Cardiac fibroblast (primary cell): ENCODE measurements at regions not wholly inside any gene's neighbourhood (a gene's known extent, or its start where the extent isn't known, plus 50 kb on each side); places are given as distances from the start of the nearest gene placed in this dataset.
A peak's percentile ranks its signal among the peaks of the same experiment; 100 is the strongest.
"Not testable (repeated sequence)": the region's sequence is repeated elsewhere in the genome, so short reads cannot be mapped to it uniquely, and the experiment has no call there.

Experiments used
- DNase-seq, 2 donors: peaks; one replicate each; pipeline versions ENCODE4 v3.0.0 to v3.0.0-alpha.2; 2010; ENCODE audit warnings: low read depth in 2 of 2
- H3K4me3 ChIP-seq, 2 donors: replicated peaks in 1 of 2; 1 replicate in 1 of 2; 2 replicates in 1 of 2; pipeline ENCODE4 v1.5.1; 2011; ENCODE audit warnings: low read depth in 2 of 2, low read length in 2 of 2, mild to moderate bottlenecking in 2 of 2, moderate library complexity in 1 of 2
- CTCF ChIP-seq: IDR thresholded peaks from one replicate; pipeline ENCODE4 v1.5.1; 2011; ENCODE audit warnings: low read depth, mild to moderate bottlenecking, low read length, inconsistent platforms

- no peak for TF ChIP-seq CTCF
- H3K4me3 ChIP-seq = no peak overlapping the region
- DNase-seq = peak; percentile 36 to 72
Measured at GRCh38 chr3:194870394-194871110, 184.9 kb downstream of the FAM43A start.

- TF ChIP-seq CTCF = no peak
- H3K4me3 ChIP-seq = no peak overlapping the region
- peak; percentile 86 for DNase-seq
Measured at GRCh38 chr3:194871143-194871863, 185.6 kb downstream of the FAM43A start.

- DNase-seq = peak; percentile 45 to 63
- H3K4me3 ChIP-seq = no peak overlapping the region
Measured at GRCh38 chr3:194871864-194872668, 186.4 kb downstream of the FAM43A start.

GRCh38 chr3:194872669-194872977 is 186.9 kb downstream of the FAM43A start:
- no peak overlapping the region for H3K4me3 ChIP-seq
- no peak for TF ChIP-seq CTCF
- DNase-seq = peak; percentile 35 to 76

More at GRCh38 chr3:194871864-194872668, 186.4 kb downstream of the FAM43A start:
- no peak for TF ChIP-seq CTCF

- not testable (repeated sequence) for H3K4me3 ChIP-seq, DNase-seq
Measured at GRCh38 chr3:194873474-194873873, 187.8 kb downstream of the FAM43A start.

- no peak overlapping the region for H3K4me3 ChIP-seq
- no peak for DNase-seq
Measured at GRCh38 chr3:194874206-194874605, 188.5 kb downstream of the FAM43A start.

More at GRCh38 chr3:194874206-194874605, 188.5 kb downstream of the FAM43A start:
- no peak for TF ChIP-seq CTCF
